ENCODE measurements at regions not wholly inside any gene's neighbourhood (a gene's known extent, or its start where the extent isn't known, plus 50 kb on each side); places are given as distances from the start of the nearest gene placed in this dataset.
"Not testable (repeated sequence)": the region's sequence is repeated elsewhere in the genome, so short reads cannot be mapped to it uniquely, and the experiment has no call there.

- no peaks in the 10 kb centered on the region for H3K36me3 ChIP-seq (ENCODE audit: insufficient read depth, low read length)
- no peak overlapping the region for H3K4me3 ChIP-seq (ENCODE audit: insufficient read depth, low read length)
- H3K4me2 ChIP-seq (ENCODE audit: insufficient read depth, low read length) = no peak overlapping the region
- H4K20me1 ChIP-seq (ENCODE audit: insufficient read depth, low read length) = no peaks in the 10 kb centered on the region
- no peak overlapping the region for H2AFZ ChIP-seq (ENCODE audit: low read length)
- H3K27ac ChIP-seq (ENCODE audit: low read depth, low read length) = no peak overlapping the region
- no peaks in the 10 kb centered on the region for H3K9me3 ChIP-seq (ENCODE audit: low read depth, low read length)
- no peaks in the 10 kb centered on the region for H3K79me2 ChIP-seq (ENCODE audit: insufficient read depth, low read length)
- no peak for DNase-seq (ENCODE audit: insufficient read length, low spot score, missing footprints)
- TF ChIP-seq, protein P1, sequence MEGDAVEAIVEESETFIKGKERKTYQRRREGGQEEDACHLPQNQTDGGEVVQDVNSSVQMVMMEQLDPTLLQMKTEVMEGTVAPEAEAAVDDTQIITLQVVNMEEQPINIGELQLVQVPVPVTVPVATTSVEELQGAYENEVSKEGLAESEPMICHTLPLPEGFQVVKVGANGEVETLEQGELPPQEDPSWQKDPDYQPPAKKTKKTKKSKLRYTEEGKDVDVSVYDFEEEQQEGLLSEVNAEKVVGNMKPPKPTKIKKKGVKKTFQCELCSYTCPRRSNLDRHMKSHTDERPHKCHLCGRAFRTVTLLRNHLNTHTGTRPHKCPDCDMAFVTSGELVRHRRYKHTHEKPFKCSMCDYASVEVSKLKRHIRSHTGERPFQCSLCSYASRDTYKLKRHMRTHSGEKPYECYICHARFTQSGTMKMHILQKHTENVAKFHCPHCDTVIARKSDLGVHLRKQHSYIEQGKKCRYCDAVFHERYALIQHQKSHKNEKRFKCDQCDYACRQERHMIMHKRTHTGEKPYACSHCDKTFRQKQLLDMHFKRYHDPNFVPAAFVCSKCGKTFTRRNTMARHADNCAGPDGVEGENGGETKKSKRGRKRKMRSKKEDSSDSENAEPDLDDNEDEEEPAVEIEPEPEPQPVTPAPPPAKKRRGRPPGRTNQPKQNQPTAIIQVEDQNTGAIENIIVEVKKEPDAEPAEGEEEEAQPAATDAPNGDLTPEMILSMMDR (IDR thresholded peaks at IDR 0.05; ENCODE audit: extremely low read depth, low read depth, low read length) = no peak
- H3K4me1 ChIP-seq (ENCODE audit: insufficient read depth, low read length) = no peaks in the 10 kb centered on the region
- H3K27me3 ChIP-seq (ENCODE audit: insufficient read depth, low read length) = no peaks in the 10 kb centered on the region
These were observed 218.6 kb downstream of the ZNF33B start for GRCh38 chr10:42419789-42420188.

- no peaks in the 10 kb centered on the region for H3K36me3 ChIP-seq (ENCODE audit: insufficient read depth, low read length)
- no peaks in the 10 kb centered on the region for H4K20me1 ChIP-seq (ENCODE audit: insufficient read depth, low read length)
- no peaks in the 10 kb centered on the region for H3K79me2 ChIP-seq (ENCODE audit: insufficient read depth, low read length)
- H3K4me1 ChIP-seq (ENCODE audit: insufficient read depth, low read length) = no peaks in the 10 kb centered on the region
- TF ChIP-seq, protein P1 (IDR thresholded peaks at IDR 0.05; ENCODE audit: extremely low read depth, low read depth, low read length) = no peak
- H3K4me3 ChIP-seq (ENCODE audit: insufficient read depth, low read length) = no peak overlapping the region
- no peak overlapping the region for H2AFZ ChIP-seq (ENCODE audit: low read length)
- H3K9me3 ChIP-seq (ENCODE audit: low read depth, low read length) = no peaks in the 10 kb centered on the region
- DNase-seq (ENCODE audit: insufficient read length, low spot score, missing footprints) = no peak
- H3K4me2 ChIP-seq (ENCODE audit: insufficient read depth, low read length) = no peak overlapping the region
- no peaks in the 10 kb centered on the region for H3K27me3 ChIP-seq (ENCODE audit: insufficient read depth, low read length)
- H3K27ac ChIP-seq (ENCODE audit: low read depth, low read length) = no peak overlapping the region
These were observed 257.3 kb downstream of the ZNF33B start for GRCh38 chr10:42380926-42381547.

DNA sequence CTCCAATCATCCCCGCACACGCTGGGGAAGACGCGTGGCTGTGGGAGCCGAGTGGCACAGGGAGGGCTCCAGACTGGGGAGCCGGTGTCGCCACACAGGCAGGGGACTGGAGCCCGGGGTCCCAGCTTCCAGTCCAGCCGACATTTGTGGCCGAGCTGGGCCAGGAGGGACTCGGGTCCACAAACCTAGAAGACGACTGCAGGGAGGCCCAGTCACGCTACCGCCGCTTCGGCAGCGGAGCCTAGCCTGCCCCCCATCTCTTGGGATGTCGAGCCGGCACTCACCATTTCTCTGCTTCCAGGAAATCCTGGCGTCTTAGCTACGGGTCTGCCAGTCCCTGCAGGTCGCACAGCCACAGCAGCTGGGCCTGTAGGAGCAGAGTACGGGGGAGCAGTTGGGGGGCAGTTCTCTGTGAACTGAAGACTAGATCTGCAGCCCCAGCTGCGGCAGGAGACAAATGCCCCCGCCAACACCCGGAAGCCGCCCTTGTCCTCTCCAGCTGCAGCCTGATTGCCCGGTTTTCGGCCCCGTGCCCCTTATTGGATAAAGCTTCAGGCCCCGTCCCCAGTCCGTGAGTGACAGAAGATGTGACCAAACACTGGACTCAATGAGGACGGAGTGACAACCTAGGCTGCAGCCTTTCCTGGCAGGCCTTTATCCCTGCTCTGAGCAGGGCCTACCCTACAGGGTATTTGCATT, 270.7 kb downstream of the ZNF33B start:
- DNase-seq (ENCODE audit: insufficient read length, low spot score, missing footprints) = peak; percentile 95
- Histone ChIP-seq H3K4me3 (ENCODE audit: insufficient read depth, low read length) (peak overlapping the region; percentile 79), H3K36me3 (ENCODE audit: insufficient read depth, low read length) (no peaks in the 10 kb centered on the region), H4K20me1 (ENCODE audit: insufficient read depth, low read length) (no peaks in the 10 kb centered on the region), H3K4me1 (ENCODE audit: insufficient read depth, low read length) (no peaks in the 10 kb centered on the region), H3K9me3 (ENCODE audit: low read depth, low read length) (peaks cover 2% of the 10 kb centered on the region), H3K27ac (ENCODE audit: low read depth, low read length) (peak overlapping the region; percentile 23), H2AFZ (ENCODE audit: low read length) (peak overlapping the region; percentile 91), H3K4me2 (ENCODE audit: insufficient read depth, low read length) (peak overlapping the region; percentile 70), H3K79me2 (ENCODE audit: insufficient read depth, low read length) (no peaks in the 10 kb centered on the region), H3K27me3 (ENCODE audit: insufficient read depth, low read length) (no peaks in the 10 kb centered on the region)
- TF ChIP-seq, protein P1 (IDR thresholded peaks at IDR 0.05; ENCODE audit: extremely low read depth, low read depth, low read length) = no peak

DNA sequence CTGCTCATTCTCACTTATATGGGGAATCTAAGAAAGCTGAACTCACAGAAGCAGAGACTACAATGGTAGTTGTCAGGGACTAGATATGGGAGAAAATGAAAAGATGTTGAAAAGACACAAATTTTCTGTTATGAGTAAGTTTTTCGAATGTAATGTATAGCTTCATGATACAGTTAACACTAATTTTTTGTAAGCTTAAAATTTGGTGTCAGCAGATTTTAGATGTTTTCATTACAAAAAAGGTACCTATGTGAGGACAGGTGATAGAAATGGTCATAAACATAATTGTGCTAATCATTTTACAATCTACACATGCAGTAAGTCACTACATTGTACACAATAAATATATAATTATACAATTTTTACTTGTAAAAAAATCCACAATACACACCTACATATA, 286.6 kb downstream of the ZNF33B start:
- H4K20me1 ChIP-seq (ENCODE audit: insufficient read depth, low read length) = no peaks in the 10 kb centered on the region
- no peaks in the 10 kb centered on the region for H3K9me3 ChIP-seq (ENCODE audit: low read depth, low read length)
- H3K4me1 ChIP-seq (ENCODE audit: insufficient read depth, low read length) = no peaks in the 10 kb centered on the region
- H3K4me3 ChIP-seq (ENCODE audit: insufficient read depth, low read length) = no peak overlapping the region
- DNase-seq (ENCODE audit: insufficient read length, low spot score, missing footprints) = no peak
- H3K27me3 ChIP-seq (ENCODE audit: insufficient read depth, low read length) = no peaks in the 10 kb centered on the region
- H2AFZ ChIP-seq (ENCODE audit: low read length) = no peak overlapping the region
- H3K27ac ChIP-seq (ENCODE audit: low read depth, low read length) = no peak overlapping the region
- H3K4me2 ChIP-seq (ENCODE audit: insufficient read depth, low read length) = no peak overlapping the region
- H3K36me3 ChIP-seq (ENCODE audit: insufficient read depth, low read length) = no peaks in the 10 kb centered on the region
- H3K79me2 ChIP-seq (ENCODE audit: insufficient read depth, low read length) = no peaks in the 10 kb centered on the region
- TF ChIP-seq, protein P1 (IDR thresholded peaks at IDR 0.05; ENCODE audit: extremely low read depth, low read depth, low read length) = no peak

GRCh38 chr10:42336593-42337337, 301.6 kb downstream of the ZNF33B start:
- H3K27ac ChIP-seq (ENCODE audit: low read depth, low read length); H3K4me3 ChIP-seq (ENCODE audit: insufficient read depth, low read length); H3K36me3 ChIP-seq (ENCODE audit: insufficient read depth, low read length); H2AFZ ChIP-seq (ENCODE audit: low read length); H3K79me2 ChIP-seq (ENCODE audit: insufficient read depth, low read length); H3K4me2 ChIP-seq (ENCODE audit: insufficient read depth, low read length); DNase-seq (ENCODE audit: insufficient read length, low spot score, missing footprints); H3K27me3 ChIP-seq (ENCODE audit: insufficient read depth, low read length); H4K20me1 ChIP-seq (ENCODE audit: insufficient read depth, low read length); H3K4me1 ChIP-seq (ENCODE audit: insufficient read depth, low read length): not testable (repeated sequence)
- H3K9me3 ChIP-seq (ENCODE audit: low read depth, low read length) = peaks cover 13% of the 10 kb centered on the region

Measured in osteoblast (primary cell).